Hepatocyte (in vitro differentiated cells): ENCODE measurements at regions not wholly inside any gene's neighbourhood (a gene's known extent, or its start where the extent isn't known, plus 50 kb on each side); places are given as distances from the start of the nearest gene placed in this dataset.

Experiments
- EZH2 ChIP-seq: fragments of 200-600 bp; sonication (generic); IDR thresholded peaks from 2 replicates; pipeline ENCODE4 v1.6.1; 2016; ENCODE audit warnings: antibody characterized with exemption, mild to moderate bottlenecking, borderline replicate concordance
- EZH2phosphoT487 ChIP-seq: fragments of 200-600 bp; sonication (generic); IDR thresholded peaks from one replicate; pipeline ENCODE4 v1.6.1; 2018; ENCODE audit warnings: antibody characterized with exemption, mild to moderate bottlenecking, low read depth, moderate library complexity; ENCODE audit not compliant: unreplicated experiment, severe bottlenecking
- TF ChIP-seq, protein P1 (sequence below): fragments of 200-600 bp; sonication (generic); IDR thresholded peaks from 2 replicates; pipeline ENCODE4 v1.5.1; 2016; ENCODE audit warnings: antibody characterized with exemption, mild to moderate bottlenecking; ENCODE audit not compliant: poor library complexity

DNA sequence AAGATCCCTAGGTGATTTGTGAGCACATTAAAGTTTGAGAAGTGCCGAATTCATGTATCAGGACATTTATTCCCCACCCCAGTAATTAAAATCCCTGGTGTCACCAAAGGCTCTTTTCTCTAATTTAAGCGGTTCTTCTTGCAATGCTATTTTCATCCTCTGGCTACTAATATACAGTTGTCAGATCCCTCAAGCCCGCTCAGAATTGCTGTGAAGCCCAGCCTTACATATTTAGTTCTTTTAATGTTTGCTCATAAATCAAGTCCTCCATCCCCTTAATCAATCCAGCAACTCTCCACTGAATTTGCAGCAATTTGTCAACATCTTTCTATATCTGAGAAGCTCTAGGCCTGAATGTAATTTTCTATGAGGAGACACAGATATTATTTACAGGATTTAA is 437.9 kb downstream of the PIK3C3 start:
- TF ChIP-seq, protein P1, sequence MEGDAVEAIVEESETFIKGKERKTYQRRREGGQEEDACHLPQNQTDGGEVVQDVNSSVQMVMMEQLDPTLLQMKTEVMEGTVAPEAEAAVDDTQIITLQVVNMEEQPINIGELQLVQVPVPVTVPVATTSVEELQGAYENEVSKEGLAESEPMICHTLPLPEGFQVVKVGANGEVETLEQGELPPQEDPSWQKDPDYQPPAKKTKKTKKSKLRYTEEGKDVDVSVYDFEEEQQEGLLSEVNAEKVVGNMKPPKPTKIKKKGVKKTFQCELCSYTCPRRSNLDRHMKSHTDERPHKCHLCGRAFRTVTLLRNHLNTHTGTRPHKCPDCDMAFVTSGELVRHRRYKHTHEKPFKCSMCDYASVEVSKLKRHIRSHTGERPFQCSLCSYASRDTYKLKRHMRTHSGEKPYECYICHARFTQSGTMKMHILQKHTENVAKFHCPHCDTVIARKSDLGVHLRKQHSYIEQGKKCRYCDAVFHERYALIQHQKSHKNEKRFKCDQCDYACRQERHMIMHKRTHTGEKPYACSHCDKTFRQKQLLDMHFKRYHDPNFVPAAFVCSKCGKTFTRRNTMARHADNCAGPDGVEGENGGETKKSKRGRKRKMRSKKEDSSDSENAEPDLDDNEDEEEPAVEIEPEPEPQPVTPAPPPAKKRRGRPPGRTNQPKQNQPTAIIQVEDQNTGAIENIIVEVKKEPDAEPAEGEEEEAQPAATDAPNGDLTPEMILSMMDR = no peak
- TF ChIP-seq EZH2phosphoT487 = no peak
- TF ChIP-seq EZH2 = no peak
